Liver (tissue), 8 donors: ENCODE measurements at regions not wholly inside any gene's neighbourhood (a gene's known extent, or its start where the extent isn't known, plus 50 kb on each side); places are given as distances from the start of the nearest gene placed in this dataset.

ENCODE experiments used
- DNase-seq: peaks from one replicate; pipeline ENCODE4 v3.0.0-alpha.2; 2017; ENCODE audit warnings: low spot score
- H3K27ac ChIP-seq, 2 donors: one replicate each; pipeline ENCODE4 v1.7.0; 2013; ENCODE audit warnings: inconsistent platforms in 2 of 2, low read length in 2 of 2, control low read depth in 1 of 2, low read depth in 1 of 2, mild to moderate bottlenecking in 1 of 2
- H3K27me3 ChIP-seq, 4 donors: one replicate each; pipeline versions ENCODE4 v1.6.1 to v1.7.0; 2013; ENCODE audit warnings: low read length in 3 of 4, inconsistent platforms in 1 of 4, mild to moderate bottlenecking in 1 of 4, moderate library complexity in 1 of 4; ENCODE audit not compliant: control insufficient read depth in 4 of 4, insufficient read depth in 4 of 4
- H3K36me3 ChIP-seq, 4 donors: one replicate each; pipeline versions ENCODE4 v1.6.1 to v1.7.0; 2013; ENCODE audit warnings: low read length in 3 of 4, mild to moderate bottlenecking in 3 of 4, low read depth in 1 of 4, moderate library complexity in 1 of 4; ENCODE audit not compliant: control insufficient read depth in 4 of 4, insufficient read depth in 3 of 4
- H3K4me1 ChIP-seq, 4 donors: one replicate each; pipeline versions ENCODE4 v1.6.1 to v1.7.0; 2013; ENCODE audit warnings: low read length in 3 of 4, mild to moderate bottlenecking in 3 of 4, moderate library complexity in 1 of 4; ENCODE audit not compliant: control insufficient read depth in 4 of 4, insufficient read depth in 4 of 4
- H3K4me3 ChIP-seq, 3 donors: one replicate each; pipeline versions ENCODE4 v1.6.1 to v1.7.0; 2013; ENCODE audit warnings: low read length in 3 of 3, control low read depth in 1 of 3, low read depth in 1 of 3, mild to moderate bottlenecking in 1 of 3
- H3K9ac ChIP-seq, 2 donors: one replicate each; pipeline ENCODE4 v1.7.0; 2013; ENCODE audit warnings: low read length in 2 of 2, mild to moderate bottlenecking in 2 of 2, moderate library complexity in 2 of 2, control low read depth in 1 of 2, low read depth in 1 of 2
- H3K9me3 ChIP-seq, 4 donors: one replicate each; pipeline versions ENCODE4 v1.6.1 to v1.7.0; 2013; ENCODE audit warnings: low read length in 3 of 4; ENCODE audit not compliant: control insufficient read depth in 4 of 4
- ATF3 ChIP-seq: IDR thresholded peaks from 2 replicates; pipeline ENCODE4 v1.6.1; 2016; ENCODE audit warnings: antibody characterized with exemption
- CTCF ChIP-seq: fragments of 150-350 bp; IDR thresholded peaks from 2 replicates; pipeline ENCODE4 v1.5.1; 2017; ENCODE audit warnings: improper control_type of control experiment, low read depth, low read length; ENCODE audit not compliant: missing input control
- EGR1 ChIP-seq, 2 donors: IDR thresholded peaks; 2 replicates each; pipeline ENCODE4 v1.6.1; 2016 to 2018; ENCODE audit warnings: antibody characterized with exemption in 2 of 2, low read depth in 2 of 2
- FOXA1 ChIP-seq: IDR thresholded peaks from 2 replicates; pipeline ENCODE4 v1.6.1; 2016; ENCODE audit warnings: antibody characterized with exemption
- FOXA2 ChIP-seq: IDR thresholded peaks from 2 replicates; pipeline ENCODE4 v1.6.1; 2016; ENCODE audit warnings: antibody characterized with exemption
- GABPA ChIP-seq, 2 donors: IDR thresholded peaks in 1 of 2; conservative IDR thresholded peaks in 1 of 2; 2 replicates each; pipeline ENCODE4 v1.6.1; 2016; ENCODE audit warnings: antibody characterized with exemption in 2 of 2, mild to moderate bottlenecking in 1 of 2, moderate library complexity in 1 of 2
- HNF4A ChIP-seq, 2 donors: conservative IDR thresholded peaks; 2 replicates each; pipeline ENCODE4 v1.6.1; 2016; ENCODE audit warnings: antibody characterized with exemption in 2 of 2, mild to moderate bottlenecking in 2 of 2
- HNF4G ChIP-seq: IDR thresholded peaks from 2 replicates; pipeline ENCODE4 v1.6.1; 2016; ENCODE audit warnings: antibody characterized with exemption
- JUND ChIP-seq, 2 donors: IDR thresholded peaks; 2 replicates each; pipeline ENCODE4 v1.6.1; 2016; ENCODE audit warnings: antibody characterized with exemption in 2 of 2
- MAX ChIP-seq: IDR thresholded peaks from 2 replicates; pipeline ENCODE4 v1.6.1; 2016; ENCODE audit warnings: antibody characterized with exemption
- NR2F2 ChIP-seq: IDR thresholded peaks from 2 replicates; pipeline ENCODE4 v1.6.1; 2016; ENCODE audit warnings: antibody characterized with exemption
- RAD21 ChIP-seq, 2 donors: IDR thresholded peaks; 2 replicates each; pipeline ENCODE4 v1.6.1; 2016; ENCODE audit warnings: antibody characterized with exemption in 2 of 2, mild to moderate bottlenecking in 2 of 2
- REST ChIP-seq: IDR thresholded peaks from 2 replicates; pipeline ENCODE4 v1.6.1; 2016; ENCODE audit warnings: antibody characterized with exemption, mild to moderate bottlenecking
- RXRA ChIP-seq, 2 donors: IDR thresholded peaks; 2 replicates each; pipeline ENCODE4 v1.6.1; 2017 to 2018; ENCODE audit warnings: antibody characterized with exemption in 2 of 2, mild to moderate bottlenecking in 1 of 2
- YY1 ChIP-seq: IDR thresholded peaks from 2 replicates; pipeline ENCODE4 v1.6.1; 2016; ENCODE audit warnings: antibody characterized with exemption, mild to moderate bottlenecking
- ZBTB33 ChIP-seq: IDR thresholded peaks from 2 replicates; pipeline ENCODE4 v1.6.1; 2016; ENCODE audit warnings: antibody characterized with exemption
- WGBS: extraction: QIAGEN DNeasy Blood & Tissue Kit; methylation state at CpG from one replicate; pipeline ENCODE4 v1.1.7; 2013; 5-methylcytosine and 5-hydroxymethylcytosine counted together
- donor health status: healthy.
- donor health status: healthy.
- donor health status: healthy.
- donor health status: healthy.
- donor health status: healthy.

GRCh38 chr21:22450507-22450906 lies 1452.3 kb downstream of the NCAM2 start:
- no peak for TF ChIP-seq GABPA (IDR thresholded peaks at IDR 0.05 in 1 of 2, conservative IDR thresholded peaks at IDR 0.05 in 1 of 2)
- TF ChIP-seq MAX, result no peak
- TF ChIP-seq FOXA2, result no peak
- TF ChIP-seq YY1, result no peak
- TF ChIP-seq ATF3, result no peak
- no peak for DNase-seq
- no peaks in the 10 kb centered on the region for H3K36me3 ChIP-seq
- H3K4me1 ChIP-seq, result no peaks in the 10 kb centered on the region
- WGBS, result 94% methylated on average over 1 of the region's 1 CpG
- H3K4me3 ChIP-seq, result no peak overlapping the region
- no peak overlapping the region for H3K9ac ChIP-seq
- no peak overlapping the region for H3K27ac ChIP-seq
- H3K9me3 ChIP-seq, result no peaks in the 10 kb centered on the region
- no peaks in the 10 kb centered on the region for H3K27me3 ChIP-seq

- Histone ChIP-seq H3K36me3 (no peaks in the 10 kb centered on the region), H3K4me1 (no peaks in the 10 kb centered on the region), H3K27ac (no peak overlapping the region), H3K4me3 (no peak overlapping the region), H3K27me3 (no peaks in the 10 kb centered on the region), H3K9me3 (no peaks in the 10 kb centered on the region), H3K9ac (no peak overlapping the region)
- no peak for DNase-seq
- TF ChIP-seq REST (no peak), NR2F2 (no peak), GABPA (IDR thresholded peaks at IDR 0.05 in 1 of 2, conservative IDR thresholded peaks at IDR 0.05 in 1 of 2) (no peak), RXRA (IDR thresholded peaks at IDR 0.05) (no peak), MAX (no peak), FOXA1 (no peak), RAD21 (IDR thresholded peaks at IDR 0.05) (no peak)
- 44% methylated on average over 2 of the region's 2 CpGs for WGBS
Observed at GRCh38 chr21:22456241-22456640, 1458.0 kb downstream of the NCAM2 start.

- no peak overlapping the region for H3K27ac ChIP-seq
- DNase-seq, result no peak
- WGBS, result 93% methylated on average over 1 of the region's 1 CpG
- H3K27me3 ChIP-seq, result no peaks in the 10 kb centered on the region
- H3K4me3 ChIP-seq, result no peak overlapping the region
- no peaks in the 10 kb centered on the region for H3K36me3 ChIP-seq
- H3K4me1 ChIP-seq, result no peaks in the 10 kb centered on the region
- no peak overlapping the region for H3K9ac ChIP-seq
- peaks cover 0 to 4% (median 0%) of the 10 kb centered on the region in 4 donors for H3K9me3 ChIP-seq
- TF ChIP-seq FOXA1, result no peak
- no peak for TF ChIP-seq NR2F2
- no peak for TF ChIP-seq CTCF
- no peak for TF ChIP-seq REST
- TF ChIP-seq JUND (IDR thresholded peaks at IDR 0.05), result no peak
- no peak for TF ChIP-seq GABPA (IDR thresholded peaks at IDR 0.05 in 1 of 2, conservative IDR thresholded peaks at IDR 0.05 in 1 of 2)
- no peak for TF ChIP-seq ZBTB33
- no peak for TF ChIP-seq MAX
- TF ChIP-seq HNF4G, result no peak
- no peak for TF ChIP-seq HNF4A (conservative IDR thresholded peaks at IDR 0.05)
- TF ChIP-seq EGR1 (IDR thresholded peaks at IDR 0.05; ENCODE audit: low read depth in 2 of 2), result no peak
Observed at GRCh38 chr21:22468893-22469292, 1470.7 kb downstream of the NCAM2 start.
